ENCODE measurements at regions not wholly inside any gene's neighbourhood (a gene's known extent, or its start where the extent isn't known, plus 50 kb on each side); places are given as distances from the start of the nearest gene placed in this dataset.

GRCh38 chr10:28432210-28432676 lies 100.7 kb upstream of the WAC start (continued):
- TF ChIP-seq TFE3 (CRISPR knock-in tag; IDR thresholded peaks at IDR 0.05) = no peak
- no peak for TF ChIP-seq MAFG (tag; conservative IDR thresholded peaks at IDR 0.05)
- no peak for TF ChIP-seq CREBBP (IDR thresholded peaks at IDR 0.05; ENCODE audit: low read depth, low read length)
- TF ChIP-seq CHAMP1 (IDR thresholded peaks at IDR 0.05) = no peak
- TF ChIP-seq ZNF133 (CRISPR knock-in tag; IDR thresholded peaks at IDR 0.05) = no peak
- TF ChIP-seq ZNF239 (CRISPR knock-in tag; IDR thresholded peaks at IDR 0.05) = no peak
- peak; percentile 76 to 84 for TF ChIP-seq RAD21 (CRISPR knock-in tag; conservative IDR thresholded peaks at IDR 0.05 in 1 of 2, IDR thresholded peaks at IDR 0.05 in 1 of 2)
- no peak for TF ChIP-seq SIN3B (IDR thresholded peaks at IDR 0.05; ENCODE audit: low read depth)
- no peak for TF ChIP-seq ZBTB26 (CRISPR knock-in tag; IDR thresholded peaks at IDR 0.05)
- no peak for TF ChIP-seq NFATC3 (IDR thresholded peaks at IDR 0.05)
- TF ChIP-seq MBD2 (IDR thresholded peaks at IDR 0.05; ENCODE audit: borderline replicate concordance, low read depth) = no peak
- TF ChIP-seq EHMT2 (IDR thresholded peaks at IDR 0.05) = no peak
- TF ChIP-seq MEF2A (IDR thresholded peaks at IDR 0.05; ENCODE audit: control insufficient read depth, low read depth, low read length) = no peak
- no peak for TF ChIP-seq ZBTB9 (CRISPR knock-in tag; IDR thresholded peaks at IDR 0.05)
- no peak for TF ChIP-seq ZNF609 (CRISPR knock-in tag; IDR thresholded peaks at IDR 0.05; ENCODE audit: borderline replicate concordance)
- TF ChIP-seq MYBL2 (IDR thresholded peaks at IDR 0.05; ENCODE audit: low read depth) = no peak
- no peak for TF ChIP-seq MYBL2 (CRISPR knock-in tag; IDR thresholded peaks at IDR 0.05; ENCODE audit: borderline replicate concordance)
